Lower leg skin (tissue), 4 donors: ENCODE measurements at regions not wholly inside any gene's neighbourhood (a gene's known extent, or its start where the extent isn't known, plus 50 kb on each side); places are given as distances from the start of the nearest gene placed in this dataset.
"Not testable (repeated sequence)": the region's sequence is repeated elsewhere in the genome, so short reads cannot be mapped to it uniquely, and the experiment has no call there.

ENCODE experiments used
- DNase-seq, 2 donors: peaks; one replicate each; pipeline ENCODE4 v3.0.0-alpha.2; 2019; ENCODE audit warnings: low spot score in 2 of 2
- H3K4me3 ChIP-seq: fragments of 200-600 bp; sonication (generic); 2 replicates; pipeline ENCODE4 v1.5.1; 2017; ENCODE audit warnings: mild to moderate bottlenecking, low read depth; ENCODE audit not compliant: poor library complexity, severe bottlenecking
- POLR2A ChIP-seq, 2 donors: fragments of 450-650 bp; IDR thresholded peaks; one replicate each; pipeline ENCODE4 v1.6.1; 2016 to 2017; ENCODE audit warnings: antibody characterized with exemption in 2 of 2, mild to moderate bottlenecking in 1 of 2, moderate library complexity in 1 of 2
- WGBS, 2 donors: methylation state at CpG; one replicate each; pipeline ENCODE4 v1.1.5; 2018; 5-methylcytosine and 5-hydroxymethylcytosine counted together
- intact Hi-C: fragments of 100-400 bp; cut with DNase I; formaldehyde crosslinking; loops from one replicate; pipeline ENCODE4 v1.15.0; 2023; ENCODE audit warnings: low total_unique reads
- TF ChIP-seq, protein P1 (sequence below), 3 donors: fragments of 450-650 bp; IDR thresholded peaks; one replicate each; pipeline ENCODE4 v1.5.1; 2016; ENCODE audit warnings: antibody characterized with exemption in 3 of 3, mild to moderate bottlenecking in 3 of 3, moderate library complexity in 2 of 3

GRCh38 chr7:119886007-119886406, 387.0 kb upstream of the KCND2 start:
- H3K4me3 ChIP-seq = no peak overlapping the region
- no peak for TF ChIP-seq POLR2A (IDR thresholded peaks at IDR 0.05)
- TF ChIP-seq, protein P1, sequence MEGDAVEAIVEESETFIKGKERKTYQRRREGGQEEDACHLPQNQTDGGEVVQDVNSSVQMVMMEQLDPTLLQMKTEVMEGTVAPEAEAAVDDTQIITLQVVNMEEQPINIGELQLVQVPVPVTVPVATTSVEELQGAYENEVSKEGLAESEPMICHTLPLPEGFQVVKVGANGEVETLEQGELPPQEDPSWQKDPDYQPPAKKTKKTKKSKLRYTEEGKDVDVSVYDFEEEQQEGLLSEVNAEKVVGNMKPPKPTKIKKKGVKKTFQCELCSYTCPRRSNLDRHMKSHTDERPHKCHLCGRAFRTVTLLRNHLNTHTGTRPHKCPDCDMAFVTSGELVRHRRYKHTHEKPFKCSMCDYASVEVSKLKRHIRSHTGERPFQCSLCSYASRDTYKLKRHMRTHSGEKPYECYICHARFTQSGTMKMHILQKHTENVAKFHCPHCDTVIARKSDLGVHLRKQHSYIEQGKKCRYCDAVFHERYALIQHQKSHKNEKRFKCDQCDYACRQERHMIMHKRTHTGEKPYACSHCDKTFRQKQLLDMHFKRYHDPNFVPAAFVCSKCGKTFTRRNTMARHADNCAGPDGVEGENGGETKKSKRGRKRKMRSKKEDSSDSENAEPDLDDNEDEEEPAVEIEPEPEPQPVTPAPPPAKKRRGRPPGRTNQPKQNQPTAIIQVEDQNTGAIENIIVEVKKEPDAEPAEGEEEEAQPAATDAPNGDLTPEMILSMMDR (IDR thresholded peaks at IDR 0.05) = no peak
- DNase-seq = no peak
- intact Hi-C loops = no loop called here
- WGBS, 2 donors = 68 to 74% methylated on average over 3 of the region's 3 CpGs

GRCh38 chr7:119886525-119886924, 386.4 kb upstream of the KCND2 start:
- H3K4me3 ChIP-seq, DNase-seq, intact Hi-C loops: not testable (repeated sequence)
- WGBS, 2 donors = 85 to 87% methylated on average over 3 of the region's 3 CpGs

DNA sequence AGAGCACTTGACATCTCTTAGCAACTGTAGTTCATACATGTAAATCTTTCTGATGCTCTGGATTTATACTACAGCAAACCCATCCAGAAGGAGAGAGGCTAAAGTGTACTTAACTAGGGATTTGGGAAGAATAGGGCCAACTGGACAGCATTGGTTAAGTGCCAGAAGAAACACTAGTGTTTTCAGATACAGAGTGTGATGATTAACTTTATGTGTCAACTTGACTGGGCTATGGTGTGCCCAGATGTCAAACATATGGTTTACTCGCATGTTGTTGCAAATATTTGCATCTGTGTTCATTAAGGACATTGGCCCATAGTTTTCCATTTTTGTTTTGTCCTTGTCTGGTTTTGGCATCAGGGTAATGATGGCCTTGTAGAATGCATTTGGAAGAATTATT, 384.7 kb upstream of the KCND2 start:
- no peak overlapping the region for H3K4me3 ChIP-seq
- intact Hi-C loops = no loop called here
- WGBS, 2 donors = 59 to 84% methylated on average over 1 of the region's 1 CpG
- DNase-seq = no peak
- TF ChIP-seq, protein P1 (IDR thresholded peaks at IDR 0.05) = no peak
- no peak for TF ChIP-seq POLR2A (IDR thresholded peaks at IDR 0.05)

- DNase-seq = no peak
- WGBS, 2 donors = 92 to 95% methylated on average over 12 of the region's 12 CpGs
- intact Hi-C loops = no loop called here
Measured at GRCh38 chr7:119890631-119891030, 382.3 kb upstream of the KCND2 start.

DNA sequence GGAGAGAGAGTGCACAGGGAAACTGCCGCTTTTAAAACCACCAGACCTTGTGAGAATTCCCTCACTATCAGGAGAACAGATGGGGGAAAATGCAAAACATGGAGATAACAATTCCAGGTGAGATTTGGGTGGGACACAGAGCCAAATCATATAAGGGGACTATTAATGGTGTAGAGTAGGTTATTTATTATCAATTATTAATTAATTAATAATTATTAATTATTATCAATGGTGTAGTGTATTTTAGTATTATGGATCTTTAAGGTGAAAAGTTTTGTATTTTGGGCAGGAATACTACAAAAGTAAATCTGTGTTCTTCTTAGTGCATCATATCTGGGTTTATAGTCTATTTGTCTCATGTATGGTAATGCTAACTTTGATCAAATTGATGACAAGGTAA, 377.7 kb upstream of the KCND2 start:
- 78 to 100% methylated on average over 1 of the region's 1 CpG for WGBS, 2 donors
- TF ChIP-seq, protein P1 (IDR thresholded peaks at IDR 0.05) = no peak
- TF ChIP-seq POLR2A (IDR thresholded peaks at IDR 0.05) = no peak
- DNase-seq = no peak
- intact Hi-C loops = no loop called here
- H3K4me3 ChIP-seq = no peak overlapping the region

More at GRCh38 chr7:119890631-119891030, 382.3 kb upstream of the KCND2 start:
- H3K4me3 ChIP-seq = no peak overlapping the region
- no peak for TF ChIP-seq POLR2A (IDR thresholded peaks at IDR 0.05)
- TF ChIP-seq, protein P1 (IDR thresholded peaks at IDR 0.05) = no peak

DNA sequence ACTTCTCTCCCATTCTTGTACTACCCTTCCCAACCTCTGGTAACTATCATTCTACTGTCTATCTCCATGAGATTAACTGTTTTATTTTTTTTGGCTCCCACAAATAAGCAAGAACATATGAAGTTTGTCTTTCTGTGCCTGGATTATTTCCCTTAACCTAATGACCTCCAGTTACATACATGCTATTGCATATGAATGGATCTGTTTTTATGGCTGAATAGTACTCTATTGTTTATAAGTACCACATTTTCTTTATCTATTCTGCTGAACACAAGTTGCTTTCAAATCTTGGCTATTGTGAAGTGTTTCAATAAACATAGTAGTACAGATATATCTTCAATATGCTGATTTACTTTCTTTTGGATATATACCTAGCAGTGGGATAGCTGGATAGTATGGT, 376.6 kb upstream of the KCND2 start:
- intact Hi-C loops = no loop called here
- no peak overlapping the region for H3K4me3 ChIP-seq
- TF ChIP-seq POLR2A (IDR thresholded peaks at IDR 0.05) = no peak
- TF ChIP-seq, protein P1 (IDR thresholded peaks at IDR 0.05) = no peak
- DNase-seq = no peak
